PC-9 (cell line): ENCODE measurements at regions not wholly inside any gene's neighbourhood (a gene's known extent, or its start where the extent isn't known, plus 50 kb on each side); places are given as distances from the start of the nearest gene placed in this dataset.

Experiments
- BruUV-seq: library from RNA; stranded (reverse); fragments of 400-500 nt; replicated peaks from 2 replicates; lab custom pipeline; 2021; lab: Mats Ljungman, UMichigan
- CTCF ChIA-PET: fragments of 300-600 bp; sonication (Branson Sonifier 250); formaldehyde crosslinking; loops from one replicate; lab custom pipeline; 2022; ENCODE audit warnings: antibody characterized with exemption; lab: Charles Lee
- POLR2A ChIA-PET: fragments of 300-600 bp; sonication (Branson Sonifier 250); formaldehyde crosslinking; loops from one replicate; lab custom pipeline; 2022; ENCODE audit warnings: antibody characterized with exemption; ENCODE audit not compliant: unreplicated experiment; lab: Charles Lee
- DNase-seq, 2 experiments: peaks; one replicate each; pipeline versions ENCODE4 v3.0.0 to v3.0.0-alpha.2; 2015 to 2022; ENCODE audit warnings: mixed read lengths in 1 of 2
- H2AFZ ChIP-seq: fragments of 200-600 bp; sonication (generic); 2 replicates; pipeline ENCODE4 v1.8.1; 2017; ENCODE audit warnings: antibody characterized with exemption
- H3F3A ChIP-seq: fragments of 200-600 bp; sonication (generic); 2 replicates; pipeline ENCODE4 v1.8.1; 2017; ENCODE audit warnings: antibody characterized with exemption, mild to moderate bottlenecking, low read depth; ENCODE audit not compliant: insufficient read depth
- H3K27ac ChIP-seq: fragments of 200-600 bp; sonication (generic); 2 replicates; pipeline ENCODE4 v1.6.1; 2016; ENCODE audit warnings: mixed run types
- H3K27me3 ChIP-seq: fragments of 200-600 bp; sonication (generic); 2 replicates; pipeline ENCODE4 v1.6.1; 2016; ENCODE audit warnings: low read depth, mixed run types; ENCODE audit not compliant: insufficient read depth
- H3K36me3 ChIP-seq: fragments of 200-600 bp; sonication (generic); 2 replicates; pipeline ENCODE4 v1.6.1; 2016; ENCODE audit warnings: low read depth, mixed run types
- H3K4me1 ChIP-seq: fragments of 200-600 bp; sonication (generic); replicated peaks from 2 replicates; pipeline ENCODE4 v1.6.1; 2016; ENCODE audit warnings: mixed run types; ENCODE audit not compliant: insufficient read depth
- H3K4me2 ChIP-seq: fragments of 200-600 bp; sonication (generic); 2 replicates; pipeline ENCODE4 v1.6.1; 2017; ENCODE audit warnings: mixed run types
- H3K4me3 ChIP-seq: fragments of 200-600 bp; sonication (generic); 2 replicates; pipeline ENCODE4 v1.6.1; 2016; ENCODE audit warnings: mixed run types
- H3K79me2 ChIP-seq: fragments of 200-600 bp; sonication (generic); 2 replicates; pipeline ENCODE4 v1.6.1; 2017; ENCODE audit warnings: low read depth, mixed run types
- H3K9me2 ChIP-seq: fragments of 200-600 bp; sonication (generic); 2 replicates; pipeline ENCODE4 v1.8.1; 2017; ENCODE audit warnings: mild to moderate bottlenecking; ENCODE audit not compliant: insufficient read depth
- H3K9me3 ChIP-seq: fragments of 200-600 bp; sonication (generic); 2 replicates; pipeline ENCODE4 v1.8.1; 2016; ENCODE audit warnings: low read depth; ENCODE audit not compliant: insufficient read depth
- H4K20me1 ChIP-seq: fragments of 200-600 bp; sonication (generic); 2 replicates; pipeline ENCODE4 v1.8.1; 2017; ENCODE audit not compliant: insufficient read depth
- CTCF ChIP-seq: fragments of 200-600 bp; sonication (generic); conservative IDR thresholded peaks from 2 replicates; pipeline ENCODE4 v1.6.1; 2017; ENCODE audit warnings: mixed run types, antibody characterized with exemption, mild to moderate bottlenecking, moderate library complexity
- EZH2 ChIP-seq: fragments of 200-600 bp; sonication (generic); IDR thresholded peaks from 2 replicates; pipeline ENCODE4 v1.8.0; 2017; ENCODE audit warnings: antibody characterized with exemption, low read depth
- intact Hi-C: fragments of 100-400 bp; cut with micrococcal nuclease; formaldehyde crosslinking; loops from one replicate; pipeline ENCODE4 v1.10.0; 2022; ENCODE audit not compliant: unreplicated experiment

- intact Hi-C loops = no loop called here
- Histone ChIP-seq H3K27ac (no peak overlapping the region), H3K9me3 (peaks cover 3% of the 10 kb centered on the region), H3K36me3 (no peaks in the 10 kb centered on the region), H3K27me3 (no peaks in the 10 kb centered on the region), H2AFZ (no peak overlapping the region), H4K20me1 (no peaks in the 10 kb centered on the region), H3K9me2 (no peaks in the 10 kb centered on the region), H3K79me2 (no peaks in the 10 kb centered on the region), H3K4me1 (no peaks in the 10 kb centered on the region), H3F3A (no peaks in the 10 kb centered on the region), H3K4me2 (no peak overlapping the region), H3K4me3 (no peak overlapping the region)
- no peak for DNase-seq
- ChIA-PET CTCF (no interaction called here), POLR2A (no interaction called here)
- TF ChIP-seq CTCF (no peak), EZH2 (no peak)
- BruUV-seq = no TSS peak
Measured at GRCh38 chr6:144678844-144679243, 393.7 kb downstream of the UTRN start.

- POLR2A ChIA-PET = no interaction called here
- TF ChIP-seq CTCF = no peak
- TF ChIP-seq EZH2 = no peak
- Histone ChIP-seq H3K4me1 (no peaks in the 10 kb centered on the region), H3K4me2 (no peak overlapping the region), H3F3A (no peaks in the 10 kb centered on the region), H3K79me2 (no peaks in the 10 kb centered on the region), H2AFZ (no peak overlapping the region), H3K9me2 (no peaks in the 10 kb centered on the region), H3K4me3 (no peak overlapping the region), H3K36me3 (no peaks in the 10 kb centered on the region), H3K27me3 (no peaks in the 10 kb centered on the region), H3K27ac (no peak overlapping the region), H3K9me3 (no peaks in the 10 kb centered on the region), H4K20me1 (no peaks in the 10 kb centered on the region)
- intact Hi-C loops = no loop called here
- CTCF ChIA-PET = no interaction called here
- no TSS peak for BruUV-seq
- no peak for DNase-seq
Measured at GRCh38 chr6:144681334-144681733, 396.2 kb downstream of the UTRN start.

GRCh38 chr6:144683216-144684070, 398.3 kb downstream of the UTRN start:
- intact Hi-C loops = no loop called here
- Histone ChIP-seq H2AFZ (no peak overlapping the region), H3F3A (no peaks in the 10 kb centered on the region), H3K27me3 (no peaks in the 10 kb centered on the region), H3K9me2 (no peaks in the 10 kb centered on the region), H3K27ac (no peak overlapping the region), H3K36me3 (no peaks in the 10 kb centered on the region; the same call in 1 of the 2 replicates), H3K4me1 (no peaks in the 10 kb centered on the region), H3K4me3 (no peak overlapping the region), H4K20me1 (no peaks in the 10 kb centered on the region), H3K4me2 (no peak overlapping the region), H3K9me3 (no peaks in the 10 kb centered on the region), H3K79me2 (no peaks in the 10 kb centered on the region)
- TF ChIP-seq CTCF (no peak), EZH2 (no peak)
- ChIA-PET POLR2A (no interaction called here), CTCF (no interaction called here)
- DNase-seq = no peak
- BruUV-seq = no TSS peak
